KOPT-K1 (cell line): ENCODE measurements at regions not wholly inside any gene's neighbourhood (a gene's known extent, or its start where the extent isn't known, plus 50 kb on each side); places are given as distances from the start of the nearest gene placed in this dataset.
"Not testable (repeated sequence)": the region's sequence is repeated elsewhere in the genome, so short reads cannot be mapped to it uniquely, and the experiment has no call there.

Experiments used
- H3K27ac ChIP-seq: fragments of 200-600 bp; sonication (generic); 2 replicates; pipeline ENCODE4 v1.5.1; 2016; ENCODE audit warnings: antibody characterized with exemption, mild to moderate bottlenecking, low read depth, low read length; ENCODE audit not compliant: poor library complexity, severe bottlenecking
- H3K36me3 ChIP-seq: fragments of 200-600 bp; sonication (generic); 2 replicates; pipeline ENCODE4 v1.5.1; 2017; ENCODE audit warnings: antibody characterized with exemption, mild to moderate bottlenecking, low read length, moderate library complexity; ENCODE audit not compliant: insufficient read depth
- H3K9me3 ChIP-seq: fragments of 200-600 bp; sonication (generic); 2 replicates; pipeline ENCODE4 v1.5.1; 2017; ENCODE audit warnings: antibody characterized with exemption, low read length, mild to moderate bottlenecking; ENCODE audit not compliant: insufficient read depth, poor library complexity, severe bottlenecking

- H3K27ac ChIP-seq, H3K36me3 ChIP-seq, H3K9me3 ChIP-seq: not testable (repeated sequence)
These were observed 196.0 kb downstream of the NPIPB11 start for GRCh38 chr16:29210299-29211150.

DNA sequence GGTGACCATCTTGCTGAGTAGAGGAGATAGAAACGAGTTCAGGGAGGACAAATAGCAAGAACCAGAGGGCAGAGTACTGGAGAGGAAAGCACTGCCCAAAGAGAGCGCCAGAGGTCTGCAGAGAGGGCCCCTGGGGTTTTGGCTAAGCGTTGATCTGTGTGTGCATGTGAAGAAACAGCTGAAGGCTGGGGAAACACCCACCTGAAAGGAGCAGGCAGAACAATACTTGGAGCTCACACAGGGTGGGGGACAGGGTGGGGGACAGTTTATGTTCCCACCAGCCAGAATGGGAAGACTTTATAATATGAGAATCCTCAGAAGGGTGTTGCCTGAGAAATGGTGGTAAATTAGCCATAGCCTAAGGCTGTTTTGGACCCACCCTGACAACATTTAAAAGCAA, 200.4 kb downstream of the NPIPB11 start:
- H3K36me3 ChIP-seq, H3K27ac ChIP-seq, H3K9me3 ChIP-seq: not testable (repeated sequence)

- H3K36me3 ChIP-seq, H3K27ac ChIP-seq, H3K9me3 ChIP-seq: not testable (repeated sequence)
These were observed 201.4 kb downstream of the NPIPB11 start for GRCh38 chr16:29205151-29205550.

DNA sequence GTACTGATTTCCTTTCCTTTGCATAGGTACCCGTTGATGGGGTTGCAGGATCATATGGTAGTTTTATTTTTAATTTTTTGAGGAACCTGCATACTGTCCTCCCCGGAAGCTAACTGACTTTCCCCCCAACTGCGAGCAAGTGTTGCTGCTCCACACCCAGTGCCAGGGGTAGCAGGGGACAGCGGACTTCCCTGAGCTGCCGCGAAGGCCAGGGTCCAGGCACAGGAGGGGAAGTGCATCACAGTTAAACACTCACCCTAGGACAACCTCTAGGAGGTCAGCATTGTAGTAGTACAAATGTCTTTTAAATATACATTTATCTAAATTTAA, 201.7 kb downstream of the NPIPB11 start:
- no peak overlapping the region for H3K27ac ChIP-seq
- H3K9me3 ChIP-seq, result peaks cover 9% of the 10 kb centered on the region
- no peaks in the 10 kb centered on the region for H3K36me3 ChIP-seq

- not testable (repeated sequence) for H3K27ac ChIP-seq, H3K36me3 ChIP-seq, H3K9me3 ChIP-seq
These were observed 202.3 kb downstream of the NPIPB11 start for GRCh38 chr16:29203933-29204805.

DNA sequence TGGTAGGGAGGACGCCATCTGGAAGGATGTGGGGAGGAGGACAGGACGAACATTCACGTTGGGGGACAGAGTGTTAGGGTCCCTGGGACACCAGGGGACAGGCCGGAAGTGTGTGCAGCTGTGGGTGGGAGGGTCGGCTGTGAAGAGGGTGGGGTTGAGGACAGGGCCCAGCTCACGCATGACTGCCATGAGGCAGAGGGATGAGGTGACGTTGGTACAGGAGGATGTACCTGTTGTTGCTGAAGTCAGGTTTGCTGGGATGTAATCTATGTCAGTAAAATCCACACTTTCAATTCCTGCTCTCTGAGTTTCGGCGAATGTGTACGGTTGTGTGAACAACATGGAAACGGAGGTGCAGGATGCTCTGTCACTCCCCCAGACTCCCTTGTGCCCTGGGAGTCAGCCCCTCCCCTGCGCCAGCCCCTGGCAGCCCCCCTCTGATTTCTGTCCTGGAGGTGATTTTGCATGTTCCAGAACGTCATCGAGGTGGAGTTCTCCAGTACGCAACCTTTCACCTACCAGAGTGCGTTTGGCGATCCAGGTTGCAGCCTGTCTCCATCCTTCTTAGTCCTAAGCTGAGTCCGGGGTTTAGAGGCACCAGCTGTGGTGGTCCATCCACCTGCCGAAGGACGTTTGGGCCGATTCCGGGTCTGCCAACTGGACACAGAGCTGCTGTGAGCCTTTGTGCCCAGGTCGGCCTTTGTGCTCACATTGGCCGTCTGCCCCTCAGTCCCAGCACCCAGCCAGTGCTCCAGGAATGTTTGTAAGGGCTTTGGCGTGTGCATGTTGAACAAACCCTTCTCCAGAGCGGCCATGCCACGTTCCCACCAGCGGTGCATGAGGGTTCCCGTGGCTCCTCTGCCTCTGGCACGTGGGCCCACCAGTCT, 203.2 kb downstream of the NPIPB11 start:
- H3K9me3 ChIP-seq, H3K27ac ChIP-seq, H3K36me3 ChIP-seq: not testable (repeated sequence)

DNA sequence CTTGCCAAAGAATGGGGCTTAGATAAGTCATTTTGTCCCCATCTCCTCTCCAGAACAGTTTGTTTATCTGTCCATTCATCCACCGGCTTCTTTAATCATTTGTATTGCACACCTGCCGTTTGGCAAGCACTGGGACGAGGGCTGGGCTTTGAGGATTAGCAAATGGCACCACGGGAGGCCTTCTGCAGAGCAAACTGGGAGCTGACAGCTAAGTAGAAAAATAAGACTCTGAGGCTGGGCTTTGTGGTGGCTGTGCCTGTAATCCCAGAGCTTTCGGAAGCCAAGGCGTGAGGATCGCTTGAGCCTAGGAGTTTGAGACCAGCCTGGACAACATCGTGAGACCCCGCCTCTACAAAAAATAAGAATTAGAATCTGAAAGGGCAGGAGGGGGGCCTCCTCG, 203.9 kb downstream of the NPIPB11 start:
- not testable (repeated sequence) for H3K27ac ChIP-seq, H3K9me3 ChIP-seq

DNA sequence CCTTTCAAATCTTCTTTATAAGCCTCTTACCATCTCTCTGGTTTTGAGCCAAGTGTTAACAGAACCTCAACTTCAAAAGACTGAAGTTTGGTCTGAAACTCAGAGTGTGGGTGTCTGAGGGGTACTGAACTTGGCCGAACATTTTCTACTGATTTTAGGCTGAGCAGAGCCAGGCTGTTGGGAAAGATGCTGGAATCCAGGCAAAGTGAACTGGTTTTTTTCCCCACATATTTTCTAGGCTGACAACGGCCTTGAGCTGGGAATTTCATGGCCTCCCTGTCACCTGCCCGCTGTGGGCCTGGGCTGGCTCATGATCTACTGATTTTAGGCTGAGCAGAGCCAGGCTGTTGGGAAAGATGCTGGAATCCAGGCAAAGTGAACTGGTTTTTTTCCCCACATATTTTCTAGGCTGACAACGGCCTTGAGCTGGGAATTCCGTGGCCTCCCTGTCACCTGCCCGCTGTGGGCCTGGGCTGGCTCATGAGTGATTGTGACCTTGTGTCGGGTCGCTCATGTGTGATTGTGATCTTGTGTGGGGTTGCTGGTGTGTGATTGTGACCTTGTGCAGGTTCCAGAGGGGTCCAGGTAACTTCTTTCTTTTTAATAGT, 204.4 kb downstream of the NPIPB11 start:
- not testable (repeated sequence) for H3K9me3 ChIP-seq, H3K27ac ChIP-seq, H3K36me3 ChIP-seq

More for the DNA sequence above, 203.9 kb downstream of the NPIPB11 start:
- not testable (repeated sequence) for H3K36me3 ChIP-seq

- not testable (repeated sequence) for H3K27ac ChIP-seq, H3K36me3 ChIP-seq, H3K9me3 ChIP-seq
These were observed 205.1 kb downstream of the NPIPB11 start for GRCh38 chr16:29201296-29202024.

- not testable (repeated sequence) for H3K27ac ChIP-seq
These were observed 205.8 kb downstream of the NPIPB11 start for GRCh38 chr16:29200681-29201080.

GRCh38 chr16:29200135-29200601, 206.3 kb downstream of the NPIPB11 start:
- H3K36me3 ChIP-seq, H3K9me3 ChIP-seq, H3K27ac ChIP-seq: not testable (repeated sequence)

More at GRCh38 chr16:29200681-29201080, 205.8 kb downstream of the NPIPB11 start:
- not testable (repeated sequence) for H3K9me3 ChIP-seq, H3K36me3 ChIP-seq

DNA sequence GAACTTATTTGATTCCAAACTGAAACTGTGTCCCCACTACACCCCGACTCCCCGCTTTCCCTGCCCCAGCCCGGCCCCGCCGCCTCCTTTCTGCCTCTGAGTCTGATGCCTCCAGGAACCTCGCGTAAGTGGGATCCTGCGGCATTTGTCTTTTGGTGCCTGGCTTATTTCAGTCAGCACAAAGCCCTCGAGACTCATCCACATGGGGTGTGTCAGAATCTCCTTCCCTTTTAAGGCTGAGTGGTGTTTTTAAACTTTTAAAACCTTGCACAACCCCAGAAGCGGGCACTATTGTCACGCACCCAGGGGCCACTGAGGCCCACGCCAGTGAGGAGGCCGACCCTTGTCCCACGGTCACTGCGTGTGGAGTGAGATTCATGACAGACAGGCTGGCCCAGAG, 206.9 kb downstream of the NPIPB11 start:
- H3K27ac ChIP-seq, H3K9me3 ChIP-seq, H3K36me3 ChIP-seq: not testable (repeated sequence)

DNA sequence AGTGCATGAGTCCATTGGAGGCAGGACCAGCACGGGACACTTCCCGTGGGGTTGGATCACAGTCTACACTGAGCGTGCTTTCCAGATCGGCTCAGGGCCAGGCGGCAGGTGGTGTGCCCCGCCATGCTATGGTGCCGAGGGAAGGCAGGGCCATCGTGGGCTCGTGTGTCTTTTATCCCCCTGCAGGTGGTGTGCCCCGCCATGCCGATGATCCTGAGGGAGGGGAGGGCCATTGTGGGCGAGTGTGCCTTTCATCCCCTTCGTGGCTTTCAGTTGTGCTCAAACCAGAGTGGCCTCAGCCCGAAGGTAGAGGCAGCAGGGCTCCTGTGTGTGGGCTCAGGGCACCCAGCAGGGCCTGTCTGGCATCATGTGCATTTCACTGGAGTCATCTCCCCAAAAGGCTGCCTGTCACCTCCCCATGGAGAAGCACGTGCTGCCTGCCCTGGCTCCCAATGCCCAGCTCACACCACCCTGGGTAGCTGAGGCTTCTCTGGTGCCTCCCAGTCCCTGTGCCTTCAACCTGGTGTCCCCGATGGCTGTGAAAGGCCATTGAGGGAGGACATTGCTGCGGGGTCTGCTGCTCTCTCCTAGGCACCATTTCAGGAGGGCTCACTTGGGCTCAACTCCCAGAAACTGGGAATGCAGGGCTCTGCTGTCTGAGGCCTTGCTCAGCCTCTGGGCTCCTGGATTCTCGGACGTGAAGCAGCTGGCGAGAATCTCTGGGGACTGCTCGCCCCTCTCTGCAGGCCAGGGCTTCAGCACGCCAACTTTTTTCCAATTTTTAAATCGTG, 207.6 kb downstream of the NPIPB11 start:
- Histone ChIP-seq H3K9me3 (no peaks in the 10 kb centered on the region), H3K27ac (no peak overlapping the region), H3K36me3 (no peaks in the 10 kb centered on the region)
